Natural killer cell treated with Interleukin-12 subunit alpha and Interleukin-12 subunit beta and Interleukin-15 and Interleukin-18, amount 100 ng/mL, for 72 hours (primary cell): ENCODE measurements at regions not wholly inside any gene's neighbourhood (a gene's known extent, or its start where the extent isn't known, plus 50 kb on each side); places are given as distances from the start of the nearest gene placed in this dataset.

Source experiments
- ATAC-seq, 2 donors: fragments of 150-1000 bp; cut with Tn5 transposase in 1 of 2; sonication (Bioruptor Pico), chemical (Tn5 transposase) in 1 of 2; 2 replicates each; pipeline ENCODE4 v1.10.0; 2021
- DNase-seq: peaks from one replicate; pipeline ENCODE4 v3.0.0; 2022; ENCODE audit warnings: low spot score
- H3K27ac Mint-ChIP-seq, 2 donors: 1 replicate in 1 of 2; 2 replicates in 1 of 2; pipeline ENCODE4 v1.8.0; 2022; ENCODE audit warnings: mixed read lengths in 2 of 2, mild to moderate bottlenecking in 1 of 2, moderate library complexity in 1 of 2
- H3K27me3 Mint-ChIP-seq, 2 donors: 1 replicate in 1 of 2; 2 replicates in 1 of 2; pipeline ENCODE4 v1.8.0; 2022; ENCODE audit warnings: mixed read lengths in 2 of 2
- H3K36me3 Mint-ChIP-seq: one replicate; pipeline ENCODE4 v1.8.0; 2022; ENCODE audit warnings: mixed read lengths
- H3K4me1 Mint-ChIP-seq, 2 donors: 1 replicate in 1 of 2; 2 replicates in 1 of 2; pipeline ENCODE4 v1.8.0; 2022; ENCODE audit warnings: low read depth in 2 of 2, mixed read lengths in 2 of 2, mild to moderate bottlenecking in 1 of 2
- H3K4me3 Mint-ChIP-seq: one replicate; pipeline ENCODE4 v1.8.0; 2022; ENCODE audit warnings: mixed read lengths
- H3K9me3 Mint-ChIP-seq: 2 replicates; pipeline ENCODE4 v1.8.0; 2022; ENCODE audit warnings: mixed read lengths

DNA sequence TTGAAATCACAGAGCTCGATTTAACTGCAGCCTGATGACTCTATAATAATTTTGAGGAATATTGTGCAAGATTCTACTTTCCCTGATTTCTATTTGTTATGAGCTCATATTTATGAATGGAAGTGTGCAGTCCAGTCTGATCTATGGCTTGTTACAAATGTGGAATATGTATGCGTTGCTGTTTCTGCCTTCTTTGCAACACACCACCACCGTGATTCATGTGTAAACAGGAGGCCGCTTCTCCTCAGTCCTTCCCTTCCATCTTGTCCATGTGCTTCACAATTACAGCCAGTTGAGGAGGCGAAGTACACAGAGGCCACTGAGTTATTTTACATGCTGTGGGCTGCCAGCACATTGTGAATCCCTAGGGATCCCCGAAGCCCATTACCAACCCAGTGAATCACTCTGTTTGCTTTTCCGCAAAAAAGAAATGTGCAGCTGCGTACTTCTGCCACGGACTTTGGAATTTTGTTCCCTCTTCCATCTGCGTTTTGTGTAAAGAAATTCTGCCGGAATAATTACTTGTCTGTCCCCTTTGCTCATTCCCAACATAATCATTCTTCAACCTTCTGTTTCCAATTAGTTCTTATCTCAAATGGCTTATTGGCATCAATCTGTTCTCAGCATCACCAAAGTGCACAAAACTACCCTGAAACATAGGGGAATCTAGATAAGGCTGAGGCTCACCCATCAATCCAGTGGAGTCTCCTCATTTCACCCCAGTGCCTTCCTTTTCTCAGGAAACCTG, 551.6 kb upstream of the CITED2 start:
- H3K4me1 Mint-ChIP-seq: no peaks in the 10 kb centered on the region
- no peaks in the 10 kb centered on the region for H3K36me3 Mint-ChIP-seq
- no peak overlapping the region for H3K27ac Mint-ChIP-seq
- H3K27me3 Mint-ChIP-seq: peaks cover 13 to 18% of the 10 kb centered on the region in 2 donors
- no peaks in the 10 kb centered on the region for H3K9me3 Mint-ChIP-seq
- DNase-seq: no peak
- ATAC-seq: no peak
- H3K4me3 Mint-ChIP-seq: no peak overlapping the region

- peaks cover 21 to 30% of the 10 kb centered on the region in 2 donors for H3K27me3 Mint-ChIP-seq
- ATAC-seq: no peak
- DNase-seq: no peak
- H3K27ac Mint-ChIP-seq: no peak overlapping the region
- no peak overlapping the region for H3K4me3 Mint-ChIP-seq
- H3K36me3 Mint-ChIP-seq: no peaks in the 10 kb centered on the region
- H3K9me3 Mint-ChIP-seq: no peaks in the 10 kb centered on the region
- peaks cover 0 to 7% of the 10 kb centered on the region in 2 donors for H3K4me1 Mint-ChIP-seq
Measured at GRCh38 chr6:139923964-139924475, 549.6 kb upstream of the CITED2 start.

GRCh38 chr6:139922236-139922635, 547.8 kb upstream of the CITED2 start:
- no peak for DNase-seq
- ATAC-seq: no peak
- Mint-ChIP-seq H3K36me3 (no peaks in the 10 kb centered on the region), H3K27me3 (peaks cover 21 to 43% of the 10 kb centered on the region in 2 donors), H3K27ac (no peak overlapping the region), H3K4me3 (no peak overlapping the region), H3K4me1 (peaks cover 0 to 7% of the 10 kb centered on the region in 2 donors), H3K9me3 (no peaks in the 10 kb centered on the region)

- H3K4me1 Mint-ChIP-seq: peaks cover 0 to 7% of the 10 kb centered on the region in 2 donors
- ATAC-seq (no peak), DNase-seq (no peak)
- H3K4me3 Mint-ChIP-seq: no peak overlapping the region
- peaks cover 18 to 44% of the 10 kb centered on the region in 2 donors for H3K27me3 Mint-ChIP-seq
- no peaks in the 10 kb centered on the region for H3K36me3 Mint-ChIP-seq
- no peaks in the 10 kb centered on the region for H3K9me3 Mint-ChIP-seq
- H3K27ac Mint-ChIP-seq: no peak overlapping the region
Measured at GRCh38 chr6:139920776-139921100, 546.3 kb upstream of the CITED2 start.

- Mint-ChIP-seq H3K27me3 (peaks cover 18 to 44% of the 10 kb centered on the region in 2 donors), H3K4me3 (no peak overlapping the region), H3K9me3 (no peaks in the 10 kb centered on the region), H3K4me1 (peaks cover 0 to 7% of the 10 kb centered on the region in 2 donors), H3K36me3 (no peaks in the 10 kb centered on the region), H3K27ac (no peak overlapping the region)
- no peak for ATAC-seq
- no peak for DNase-seq
Measured at GRCh38 chr6:139920027-139920775, 545.8 kb upstream of the CITED2 start.

- Mint-ChIP-seq H3K27me3 (peaks cover 18 to 44% of the 10 kb centered on the region in 2 donors), H3K27ac (no peak overlapping the region), H3K36me3 (no peaks in the 10 kb centered on the region), H3K4me3 (no peak overlapping the region), H3K4me1 (peaks cover 0 to 7% of the 10 kb centered on the region in 2 donors), H3K9me3 (no peaks in the 10 kb centered on the region)
- no peak for DNase-seq
- ATAC-seq: no peak
Measured at GRCh38 chr6:139919107-139920026, 544.9 kb upstream of the CITED2 start.

DNA sequence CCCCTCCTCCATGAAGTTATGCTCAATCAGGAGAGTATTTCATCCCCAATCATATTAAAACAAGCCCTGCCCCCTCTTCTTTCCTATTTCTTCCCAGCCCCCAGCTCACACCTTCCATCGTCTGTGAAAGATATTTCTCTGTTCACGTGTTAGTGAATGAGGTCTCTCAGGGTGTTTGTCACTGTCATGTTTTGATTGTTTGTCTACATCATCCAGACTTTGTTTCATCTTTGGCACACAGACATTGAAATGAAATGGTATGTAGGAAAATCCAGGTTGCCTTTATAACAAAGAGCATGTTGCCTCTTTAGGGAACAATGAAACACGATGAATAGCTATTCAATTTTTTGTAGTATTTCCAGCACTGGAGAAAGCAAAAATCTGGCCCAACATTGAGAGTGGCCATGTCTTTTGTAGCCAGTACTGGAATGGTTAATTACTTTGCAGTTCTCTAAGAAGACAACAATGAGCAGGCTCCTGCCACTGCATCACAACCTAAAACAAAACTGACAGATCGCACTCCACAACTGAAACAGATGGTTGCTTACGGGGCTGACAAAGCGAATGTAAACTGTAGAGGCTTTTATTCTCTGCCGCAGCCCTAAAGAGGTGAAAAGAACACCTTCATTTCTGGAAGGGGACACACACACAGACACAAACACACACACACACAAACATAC, 543.6 kb upstream of the CITED2 start:
- Mint-ChIP-seq H3K27ac (no peak overlapping the region), H3K9me3 (no peaks in the 10 kb centered on the region), H3K4me1 (peaks cover 0 to 7% of the 10 kb centered on the region in 2 donors), H3K27me3 (peaks cover 18 to 44% of the 10 kb centered on the region in 2 donors), H3K4me3 (no peak overlapping the region), H3K36me3 (no peaks in the 10 kb centered on the region)
- DNase-seq: no peak
- no peak for ATAC-seq

GRCh38 chr6:139914910-139915309, 540.5 kb upstream of the CITED2 start:
- no peaks in the 10 kb centered on the region for H3K9me3 Mint-ChIP-seq
- ATAC-seq (no peak), DNase-seq (no peak)
- H3K4me1 Mint-ChIP-seq: no peaks in the 10 kb centered on the region
- H3K4me3 Mint-ChIP-seq: no peak overlapping the region
- no peaks in the 10 kb centered on the region for H3K36me3 Mint-ChIP-seq
- no peak overlapping the region for H3K27ac Mint-ChIP-seq
- peaks cover 7 to 22% of the 10 kb centered on the region in 2 donors for H3K27me3 Mint-ChIP-seq

GRCh38 chr6:139912735-139913400, 538.4 kb upstream of the CITED2 start:
- DNase-seq (no peak), ATAC-seq (no peak)
- H3K27me3 Mint-ChIP-seq: peaks cover 3 to 11% of the 10 kb centered on the region in 2 donors
- H3K36me3 Mint-ChIP-seq: no peaks in the 10 kb centered on the region
- H3K4me1 Mint-ChIP-seq: no peaks in the 10 kb centered on the region
- H3K4me3 Mint-ChIP-seq: no peak overlapping the region
- no peak overlapping the region for H3K27ac Mint-ChIP-seq
- no peaks in the 10 kb centered on the region for H3K9me3 Mint-ChIP-seq

- peaks cover 0 to 3% of the 10 kb centered on the region in 2 donors for H3K27me3 Mint-ChIP-seq
- no peaks in the 10 kb centered on the region for H3K4me1 Mint-ChIP-seq
- no peaks in the 10 kb centered on the region for H3K36me3 Mint-ChIP-seq
- no peak overlapping the region for H3K4me3 Mint-ChIP-seq
- DNase-seq: no peak
- no peak overlapping the region for H3K27ac Mint-ChIP-seq
- no peak for ATAC-seq
- H3K9me3 Mint-ChIP-seq: no peaks in the 10 kb centered on the region
Measured at GRCh38 chr6:139909992-139910391, 535.5 kb upstream of the CITED2 start.

- Mint-ChIP-seq H3K27me3 (peaks cover 0 to 2% of the 10 kb centered on the region in 2 donors), H3K27ac (no peak overlapping the region), H3K4me3 (no peak overlapping the region), H3K4me1 (peaks cover 0 to 3% of the 10 kb centered on the region in 2 donors), H3K36me3 (no peaks in the 10 kb centered on the region), H3K9me3 (no peaks in the 10 kb centered on the region)
- ATAC-seq: no peak
- no peak for DNase-seq
Measured at GRCh38 chr6:139905404-139906052, 531.1 kb upstream of the CITED2 start.

DNA sequence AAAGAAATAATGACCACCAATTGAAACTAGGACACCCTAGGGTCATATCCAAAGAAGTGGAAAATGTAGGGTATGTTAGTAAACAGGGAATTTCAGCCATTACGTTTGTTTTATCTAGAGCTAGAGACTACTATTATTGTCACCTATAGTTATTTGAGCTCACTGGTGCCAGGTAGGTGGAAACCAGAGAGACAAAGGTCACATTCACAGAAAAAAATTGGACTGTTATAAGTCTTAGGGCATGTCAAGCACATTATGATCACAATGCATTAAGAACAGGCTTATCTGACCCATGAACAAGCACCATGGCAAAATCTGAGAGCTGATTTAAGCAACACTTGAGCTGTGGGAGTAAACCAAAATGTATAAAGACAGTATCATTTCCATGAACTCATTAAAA, 530.1 kb upstream of the CITED2 start:
- H3K4me3 Mint-ChIP-seq: no peak overlapping the region
- DNase-seq: no peak
- no peak for ATAC-seq
- peaks cover 0 to 3% of the 10 kb centered on the region in 2 donors for H3K4me1 Mint-ChIP-seq
- H3K27ac Mint-ChIP-seq: no peak overlapping the region
- H3K9me3 Mint-ChIP-seq: no peaks in the 10 kb centered on the region
- H3K27me3 Mint-ChIP-seq: peaks cover 0 to 2% of the 10 kb centered on the region in 2 donors
- H3K36me3 Mint-ChIP-seq: no peaks in the 10 kb centered on the region
